Renal cortex interstitium (tissue), 11 donors: ENCODE measurements at regions not wholly inside any gene's neighbourhood (a gene's known extent, or its start where the extent isn't known, plus 50 kb on each side); places are given as distances from the start of the nearest gene placed in this dataset.

Source experiments
- DNase-seq, 11 donors: peaks; one replicate each; pipeline ENCODE4 v3.0.0-alpha.2; 2013; ENCODE audit warnings: low read depth in 9 of 11, low spot score in 4 of 11; ENCODE audit errors: extremely low read depth in 1 of 11

GRCh38 chr1:199784138-199784895 is 243.2 kb upstream of the NR5A2 start:
- no peak for DNase-seq

- DNase-seq: no peak
Observed at GRCh38 chr1:199786695-199787094, 240.8 kb upstream of the NR5A2 start.

DNA sequence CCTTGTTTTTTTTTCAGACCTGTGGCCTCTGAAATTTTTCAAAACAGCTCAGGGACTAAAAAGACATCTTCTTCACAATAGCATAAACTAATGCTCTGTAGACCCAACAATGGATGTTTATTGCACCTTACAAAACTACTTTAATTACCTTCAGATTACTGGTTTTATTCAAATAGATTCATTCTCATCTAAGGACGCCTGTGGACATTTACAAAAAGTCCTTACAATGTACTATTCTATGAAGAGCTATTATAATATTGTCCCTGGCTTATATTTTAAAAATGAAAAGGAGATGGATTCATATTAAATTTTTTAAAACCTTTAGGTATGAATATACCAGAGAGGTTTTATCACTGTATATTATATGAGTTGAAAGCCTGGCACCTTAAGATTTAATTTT is 238.4 kb upstream of the NR5A2 start:
- no peak for DNase-seq

- DNase-seq: no peak
Observed at GRCh38 chr1:199791495-199791894, 236.0 kb upstream of the NR5A2 start.

- DNase-seq: no peak
Observed at GRCh38 chr1:199792874-199793273, 234.6 kb upstream of the NR5A2 start.

DNA sequence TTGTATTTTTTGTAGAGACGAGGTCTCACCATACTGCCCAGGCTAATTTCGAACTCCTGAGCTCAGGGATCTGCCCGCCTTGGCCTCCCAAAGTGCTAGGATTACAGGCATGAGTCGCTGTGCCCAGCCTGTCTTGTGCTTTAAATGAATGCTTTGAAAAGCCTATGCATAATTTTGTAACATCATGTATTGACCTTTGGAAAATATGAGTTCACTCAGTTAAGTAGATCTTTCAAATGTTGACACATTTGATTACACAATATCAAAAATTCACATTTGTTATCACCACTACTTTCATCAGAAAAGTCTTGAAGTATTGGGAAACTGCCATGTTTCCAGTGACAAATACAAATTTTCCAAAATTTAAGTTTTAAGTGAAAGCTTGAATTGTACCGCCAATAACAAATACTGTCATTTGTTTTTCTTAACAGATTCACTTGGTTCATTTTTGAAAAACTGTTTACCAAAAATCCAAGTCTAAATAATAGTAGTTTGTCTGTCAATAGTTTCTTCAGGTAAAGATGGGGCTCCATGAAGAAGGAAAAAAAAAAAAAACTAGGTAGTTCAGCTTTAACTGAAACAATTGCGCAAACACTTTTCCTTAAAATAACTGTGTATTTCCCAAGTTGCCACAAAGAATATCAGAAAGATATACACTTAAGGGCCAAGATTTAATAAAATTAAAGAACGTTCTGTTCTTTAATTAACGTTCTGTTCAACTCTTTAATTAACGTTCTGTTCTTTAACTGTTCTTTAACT is 233.2 kb upstream of the NR5A2 start:
- no peak for DNase-seq

- DNase-seq: no peak
Observed at GRCh38 chr1:199799116-199799515, 228.4 kb upstream of the NR5A2 start.

DNA sequence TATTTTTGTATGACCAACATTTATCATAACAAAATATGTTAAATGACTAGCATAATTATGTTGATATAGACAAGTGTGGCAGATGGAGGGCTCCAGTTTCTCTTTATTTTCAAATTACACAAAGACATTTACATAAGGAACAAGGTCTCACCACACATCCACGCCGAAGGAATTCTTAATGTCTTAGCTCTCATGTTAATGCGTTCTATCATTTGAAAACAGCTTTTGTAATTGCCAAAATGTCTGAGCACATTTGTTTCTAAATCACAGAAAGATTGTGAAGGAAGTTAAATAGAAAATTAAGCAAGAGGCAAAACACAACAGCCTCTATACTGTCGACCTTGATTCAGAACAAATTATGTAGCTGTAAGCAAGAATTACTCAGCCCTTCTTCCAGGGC is 223.0 kb upstream of the NR5A2 start:
- no peak for DNase-seq

DNA sequence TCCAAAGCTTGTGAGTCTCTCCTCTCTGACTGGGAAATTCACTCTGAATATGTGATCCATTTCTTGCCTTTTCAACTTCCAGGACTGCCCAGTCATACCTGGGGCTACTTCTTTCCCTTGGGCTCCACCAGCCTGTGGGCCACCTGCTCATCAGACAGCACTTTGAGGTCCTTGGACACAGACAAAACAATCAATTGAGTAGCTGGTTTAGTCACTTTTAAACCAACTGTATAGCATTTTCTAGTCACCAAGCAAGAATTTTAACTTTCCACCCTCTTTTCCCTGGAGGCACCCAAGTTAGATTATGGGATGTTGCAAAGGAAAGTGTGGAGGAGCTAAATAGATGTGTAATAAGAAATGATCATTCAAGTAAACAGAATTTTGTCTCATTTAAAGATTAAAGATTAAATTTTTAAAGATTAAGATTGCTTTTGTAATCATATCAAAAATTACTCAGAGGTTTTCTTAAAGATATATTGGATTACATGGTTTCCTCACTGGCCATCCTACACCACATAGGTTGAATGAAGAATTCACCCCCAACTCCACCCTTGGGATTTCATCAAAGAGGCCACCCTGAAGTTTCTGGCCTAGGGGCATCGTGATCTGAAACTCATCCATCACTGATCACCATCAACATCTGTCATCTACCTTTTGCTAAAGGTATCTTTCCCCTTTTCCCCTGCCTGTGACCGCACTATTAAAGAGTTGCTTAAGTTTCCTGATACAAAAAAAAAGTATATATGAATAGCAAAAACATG is 219.2 kb upstream of the NR5A2 start:
- DNase-seq: no peak

DNA sequence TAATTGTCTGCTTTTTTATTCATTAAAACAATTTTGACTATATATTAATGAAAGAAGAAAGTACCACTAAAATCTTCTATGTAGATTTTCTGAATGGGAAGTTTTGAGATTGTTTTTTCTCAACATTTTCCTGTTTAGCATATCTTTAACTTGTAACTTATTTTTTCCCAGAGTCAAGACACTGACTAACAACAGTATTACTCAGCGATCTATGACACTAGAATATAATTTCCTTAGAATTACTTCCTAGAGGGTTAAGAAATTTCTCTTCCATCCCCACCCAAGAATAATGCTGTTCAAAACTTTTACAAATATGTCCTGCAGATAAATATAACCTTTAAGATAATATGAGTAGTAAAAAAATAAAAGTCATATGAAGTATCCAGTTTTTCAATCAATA is 218.2 kb upstream of the NR5A2 start:
- DNase-seq: no peak

DNA sequence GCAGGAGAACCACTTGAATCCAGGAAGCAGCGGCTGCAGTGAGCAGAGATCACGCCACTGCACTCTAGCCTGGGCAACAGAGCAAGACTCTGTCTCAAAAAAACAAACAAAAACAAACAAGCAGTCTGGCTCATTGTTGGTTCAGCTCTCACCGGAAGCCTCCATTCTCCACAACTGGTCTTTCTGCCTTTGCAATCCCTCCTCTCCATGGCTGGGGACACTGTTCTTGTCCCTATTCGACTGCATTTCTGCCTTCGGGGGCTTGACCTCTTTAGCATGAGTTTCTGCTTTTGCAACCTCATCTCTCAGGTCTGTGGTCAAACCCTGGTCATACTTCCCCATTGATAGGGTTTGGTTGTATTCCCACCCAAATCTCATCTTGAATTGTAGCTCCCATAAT is 216.3 kb upstream of the NR5A2 start:
- DNase-seq: no peak

DNA sequence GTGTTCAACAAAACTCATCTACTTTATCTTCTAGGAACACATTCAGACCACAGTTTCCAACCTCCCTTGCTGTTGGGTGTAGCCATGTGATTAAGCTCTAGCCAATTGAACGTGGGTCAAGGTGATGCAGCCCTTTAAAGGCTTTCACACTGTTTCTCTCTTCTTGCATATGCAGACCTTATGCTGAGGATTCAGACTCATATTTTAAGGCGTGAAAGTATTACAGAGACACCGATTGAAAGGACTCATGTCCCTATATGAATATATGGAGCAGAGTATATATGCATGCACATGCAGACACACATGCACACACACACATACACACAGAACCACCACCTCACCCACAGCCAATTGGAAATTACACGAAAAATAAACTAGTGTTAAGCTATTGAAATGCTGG is 214.3 kb upstream of the NR5A2 start:
- DNase-seq: no peak

GRCh38 chr1:199815947-199816346 is 211.6 kb upstream of the NR5A2 start:
- no peak for DNase-seq

GRCh38 chr1:199817266-199817665 is 210.2 kb upstream of the NR5A2 start:
- DNase-seq: no peak

DNA sequence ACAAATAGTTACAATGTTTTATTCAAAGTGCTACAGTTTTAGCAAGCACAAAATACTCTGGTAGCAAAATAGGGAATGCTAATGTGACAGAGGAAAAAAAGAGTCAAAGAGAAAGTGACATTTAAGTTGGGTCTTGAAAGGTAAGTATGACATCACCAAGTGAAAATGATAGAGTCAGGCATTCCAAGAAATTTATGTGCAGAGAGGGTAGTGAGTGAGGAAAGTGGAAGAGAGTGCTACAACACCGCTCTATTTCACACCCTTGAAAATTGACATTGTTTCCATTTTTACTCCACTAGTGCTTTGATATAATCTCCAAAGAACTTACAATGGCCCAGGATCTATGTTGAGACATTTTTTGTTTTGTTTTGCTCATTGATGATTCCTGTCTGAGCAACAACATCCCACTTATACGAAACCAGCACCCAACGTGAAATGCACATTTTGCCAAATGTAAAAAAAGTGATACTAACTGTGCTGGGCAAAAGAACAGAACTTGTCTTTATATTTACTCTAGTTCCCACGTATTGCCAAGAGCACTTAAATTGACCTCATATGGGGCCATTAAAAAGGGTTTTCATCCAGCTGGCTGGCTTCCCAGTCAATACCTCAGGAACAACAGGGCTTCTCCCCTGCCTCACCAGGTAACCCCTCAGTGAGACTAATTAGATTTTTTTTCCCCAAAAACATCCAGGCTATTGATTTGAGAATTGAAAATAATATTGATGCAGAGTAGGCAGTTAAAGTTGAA is 206.3 kb upstream of the NR5A2 start:
- DNase-seq: no peak

DNA sequence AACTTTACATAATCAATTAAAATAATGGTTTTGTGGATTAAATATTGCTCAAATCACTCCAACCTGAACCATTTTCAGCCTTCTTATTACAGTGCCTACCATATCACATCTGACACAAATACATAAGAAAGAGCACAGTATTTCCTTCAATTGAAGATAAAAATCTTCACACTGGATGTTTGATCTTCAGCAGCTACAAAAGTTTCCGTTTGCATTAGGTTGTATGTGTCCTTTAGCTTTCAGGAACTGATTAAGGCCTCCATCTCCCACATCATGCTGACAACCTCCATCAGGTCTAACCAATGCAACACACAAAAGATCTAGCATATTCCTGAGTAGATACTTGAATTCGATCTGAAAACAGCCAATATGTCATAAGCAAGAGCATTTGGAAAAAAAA is 195.1 kb upstream of the NR5A2 start:
- DNase-seq: no peak

GRCh38 chr1:199834711-199835110 is 192.8 kb upstream of the NR5A2 start:
- no peak for DNase-seq

DNA sequence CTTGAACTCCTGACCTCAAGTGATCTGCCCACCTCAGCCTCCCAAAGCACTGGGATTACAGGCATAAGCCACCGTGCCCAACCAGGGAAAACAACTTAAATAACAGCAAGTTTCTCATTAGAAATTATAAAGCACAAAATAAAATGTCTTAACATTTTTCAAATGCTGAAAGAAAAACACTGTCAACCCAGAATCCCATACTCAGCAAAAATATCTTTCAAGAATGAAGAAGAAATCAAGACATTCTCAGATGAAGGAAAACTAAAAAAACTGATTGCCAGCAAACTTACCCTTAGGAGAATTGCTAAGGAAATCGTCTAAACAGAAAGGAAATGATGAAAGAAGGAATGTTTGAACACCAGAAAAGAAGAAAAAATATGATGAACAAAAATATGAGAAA is 191.1 kb upstream of the NR5A2 start:
- DNase-seq: no peak

DNA sequence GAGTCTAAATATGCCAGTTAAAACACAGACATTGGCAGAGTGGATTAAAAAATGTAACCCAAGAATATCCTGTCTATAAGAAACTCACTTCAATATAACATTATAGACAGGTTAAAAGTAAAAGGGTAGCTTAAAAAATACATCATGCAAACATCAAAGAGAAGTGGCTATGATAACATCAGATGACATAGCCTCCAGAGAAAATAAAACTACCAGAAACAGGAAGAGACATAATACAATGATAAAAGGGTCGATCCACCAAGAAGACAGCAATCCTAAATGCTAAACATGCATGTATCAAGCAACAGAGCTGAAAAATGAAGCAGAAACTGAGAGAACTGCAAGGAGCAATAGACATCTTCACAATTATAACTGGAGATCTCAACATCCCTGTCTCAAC is 190.2 kb upstream of the NR5A2 start:
- no peak for DNase-seq
